SK-N-SH treated with all-trans-retinoic acid at 6 μM for 48 hours (cell line): ENCODE measurements at regions not wholly inside any gene's neighbourhood (a gene's known extent, or its start where the extent isn't known, plus 50 kb on each side); places are given as distances from the start of the nearest gene placed in this dataset.

Experiments used
- ATAC-seq: fragments of 200-7000 bp; cut with Tn5 transposase; 3 replicates; pipeline ENCODE4 v1.9.1; 2020; ENCODE audit warnings: mild to moderate bottlenecking, moderate library complexity
- ARNTL ChIP-seq: fragments of 450-650 bp; formaldehyde crosslinking; IDR thresholded peaks from 2 replicates; pipeline ENCODE4 v1.5.0; 2020; ENCODE audit warnings: low read depth, mild to moderate bottlenecking, moderate library complexity, borderline replicate concordance
- CREB5 ChIP-seq: fragments of 250-450 bp; sonication (Bioruptor Pico); IDR thresholded peaks from 2 replicates; pipeline ENCODE4 v1.5.1; 2020; ENCODE audit warnings: low read depth, mild to moderate bottlenecking, moderate library complexity
- CSDC2 ChIP-seq: fragments of 250-450 bp; sonication (Bioruptor Pico); IDR thresholded peaks from 2 replicates; pipeline ENCODE4 v1.5.0; 2020; ENCODE audit warnings: mild to moderate bottlenecking, moderate library complexity
- CSRNP3 ChIP-seq: fragments of 250-450 bp; sonication (Bioruptor Pico); IDR thresholded peaks from 2 replicates; pipeline ENCODE4 v1.5.1; 2021; ENCODE audit warnings: mild to moderate bottlenecking, moderate library complexity
- ESRRG ChIP-seq: fragments of 250-450 bp; sonication (Bioruptor Pico); IDR thresholded peaks from 2 replicates; pipeline ENCODE4 v1.6.1; 2021; ENCODE audit warnings: mild to moderate bottlenecking
- GLIS3 ChIP-seq: fragments of 250-450 bp; sonication (Bioruptor Pico); IDR thresholded peaks from 2 replicates; pipeline ENCODE4 v1.5.0; 2020; ENCODE audit warnings: mild to moderate bottlenecking, moderate library complexity
- ISL1 ChIP-seq: fragments of 250-450 bp; sonication (Bioruptor Pico); IDR thresholded peaks from 2 replicates; pipeline ENCODE4 v2.1.2; 2022; ENCODE audit warnings: mild to moderate bottlenecking, moderate library complexity
- OSR1 ChIP-seq: fragments of 250-450 bp; sonication (Bioruptor Pico); IDR thresholded peaks from 2 replicates; pipeline ENCODE4 v1.8.0; 2022; ENCODE audit warnings: moderate library complexity, mild to moderate bottlenecking, inconsistent platforms
- PATZ1 ChIP-seq: fragments of 250-450 bp; sonication (Bioruptor Pico); IDR thresholded peaks from 2 replicates; pipeline ENCODE4 v1.8.0; 2020; ENCODE audit warnings: mild to moderate bottlenecking, moderate library complexity, borderline replicate concordance
- POU6F1 ChIP-seq: fragments of 250-450 bp; sonication (Bioruptor Pico); IDR thresholded peaks from 2 replicates; pipeline ENCODE4 v1.8.0; 2021; ENCODE audit warnings: low read depth, mild to moderate bottlenecking, moderate library complexity, borderline replicate concordance
- PPARA ChIP-seq: fragments of 250-450 bp; sonication (Bioruptor Pico); IDR thresholded peaks from 2 replicates; pipeline ENCODE4 v1.5.0; 2020; ENCODE audit warnings: mild to moderate bottlenecking, borderline replicate concordance
- RARB ChIP-seq: fragments of 250-450 bp; sonication (Bioruptor Pico); IDR thresholded peaks from 2 replicates; pipeline ENCODE4 v1.8.0; 2021; ENCODE audit warnings: mild to moderate bottlenecking, moderate library complexity
- SNAI2 ChIP-seq: fragments of 250-450 bp; sonication (Bioruptor Pico); IDR thresholded peaks from 2 replicates; pipeline ENCODE4 v1.5.0; 2020; ENCODE audit warnings: mild to moderate bottlenecking, moderate library complexity
- TOX ChIP-seq: fragments of 250-450 bp; sonication (Bioruptor Pico); IDR thresholded peaks from 2 replicates; pipeline ENCODE4 v1.8.0; 2021; ENCODE audit warnings: mild to moderate bottlenecking, moderate library complexity, borderline replicate concordance
- TSHZ2 ChIP-seq: fragments of 250-450 bp; sonication (Bioruptor Pico); IDR thresholded peaks from 2 replicates; pipeline ENCODE4 v1.5.0; 2020; ENCODE audit warnings: mild to moderate bottlenecking, moderate library complexity
- ZC3H10 ChIP-seq: fragments of 250-450 bp; sonication (Bioruptor Pico); IDR thresholded peaks from 2 replicates; pipeline ENCODE4 v1.5.1; 2021; ENCODE audit warnings: mild to moderate bottlenecking, moderate library complexity
- ZFP30 ChIP-seq: fragments of 450-650 bp; formaldehyde crosslinking; IDR thresholded peaks from 2 replicates; pipeline ENCODE4 v1.5.0; 2022; ENCODE audit warnings: mild to moderate bottlenecking, moderate library complexity
- ZNF565 ChIP-seq: fragments of 450-650 bp; formaldehyde crosslinking; conservative IDR thresholded peaks from 2 replicates; pipeline ENCODE4 v1.5.0; 2020; ENCODE audit warnings: low read depth, mild to moderate bottlenecking, moderate library complexity
- ZNF70 ChIP-seq: fragments of 450-650 bp; formaldehyde crosslinking; IDR thresholded peaks from 2 replicates; pipeline ENCODE4 v1.5.0; 2020; ENCODE audit warnings: mild to moderate bottlenecking, moderate library complexity
- ZNF8 ChIP-seq: fragments of 450-650 bp; formaldehyde crosslinking; IDR thresholded peaks from 2 replicates; pipeline ENCODE4 v1.5.0; 2020; ENCODE audit warnings: mild to moderate bottlenecking, moderate library complexity

GRCh38 chr6:44533421-44533820 lies 145.9 kb downstream of the CDC5L start:
- TF ChIP-seq OSR1 (no peak), ZNF565 (CRISPR knock-in tag) (no peak)
- ATAC-seq, result no peak

GRCh38 chr6:44534291-44534690 lies 146.8 kb downstream of the CDC5L start:
- ATAC-seq, result no peak
- TF ChIP-seq TOX (no peak), TSHZ2 (CRISPR knock-in tag) (no peak)
- TF ChIP-seq, all 23 proteins: peak for 0

GRCh38 chr6:44535446-44535845 lies 147.9 kb downstream of the CDC5L start:
- no peak for ATAC-seq
- TF ChIP-seq SNAI2 (no peak), ZNF70 (no peak), TOX (no peak), ZNF8 (CRISPR knock-in tag) (no peak), ZFP30 (CRISPR knock-in tag) (no peak), ZC3H10 (CRISPR knock-in tag) (no peak), POU6F1 (no peak), ESRRG (CRISPR knock-in tag) (no peak), RARB (CRISPR knock-in tag) (no peak), CSDC2 (CRISPR knock-in tag) (no peak), PPARA (CRISPR knock-in tag) (no peak), TSHZ2 (CRISPR knock-in tag) (no peak), PATZ1 (CRISPR knock-in tag) (no peak), CREB5 (no peak), GLIS3 (CRISPR knock-in tag) (no peak), ISL1 (CRISPR knock-in tag) (no peak), CSRNP3 (no peak), ARNTL (CRISPR knock-in tag) (no peak)
